ENCODE measurements at regions not wholly inside any gene's neighbourhood (a gene's known extent, or its start where the extent isn't known, plus 50 kb on each side); places are given as distances from the start of the nearest gene placed in this dataset.

- Histone ChIP-seq H4K20me1 (ENCODE audit: insufficient read depth, low read length) (no peaks in the 10 kb centered on the region), H3K4me3 (ENCODE audit: low read length) (no peak overlapping the region), H3K27me3 (ENCODE audit: low read depth, low read length) (no peaks in the 10 kb centered on the region), H3K4me1 (ENCODE audit: low read length) (no peaks in the 10 kb centered on the region), H3K79me2 (ENCODE audit: low read length) (no peaks in the 10 kb centered on the region), H3K27ac (ENCODE audit: low read length) (no peak overlapping the region), H3K4me2 (ENCODE audit: low read length) (no peak overlapping the region), H3K9ac (ENCODE audit: low read length) (no peak overlapping the region), H3K36me3 (replicated peaks; ENCODE audit: low read depth, low read length) (no peaks in the 10 kb centered on the region), H2AFZ (ENCODE audit: low read depth, low read length) (no peak overlapping the region), H3K9me3 (ENCODE audit: insufficient read depth, low read length) (no peaks in the 10 kb centered on the region)
- TF ChIP-seq EZH2phosphoT487 (IDR thresholded peaks at IDR 0.05; ENCODE audit: low read depth), result no peak
- TF ChIP-seq, protein P1, sequence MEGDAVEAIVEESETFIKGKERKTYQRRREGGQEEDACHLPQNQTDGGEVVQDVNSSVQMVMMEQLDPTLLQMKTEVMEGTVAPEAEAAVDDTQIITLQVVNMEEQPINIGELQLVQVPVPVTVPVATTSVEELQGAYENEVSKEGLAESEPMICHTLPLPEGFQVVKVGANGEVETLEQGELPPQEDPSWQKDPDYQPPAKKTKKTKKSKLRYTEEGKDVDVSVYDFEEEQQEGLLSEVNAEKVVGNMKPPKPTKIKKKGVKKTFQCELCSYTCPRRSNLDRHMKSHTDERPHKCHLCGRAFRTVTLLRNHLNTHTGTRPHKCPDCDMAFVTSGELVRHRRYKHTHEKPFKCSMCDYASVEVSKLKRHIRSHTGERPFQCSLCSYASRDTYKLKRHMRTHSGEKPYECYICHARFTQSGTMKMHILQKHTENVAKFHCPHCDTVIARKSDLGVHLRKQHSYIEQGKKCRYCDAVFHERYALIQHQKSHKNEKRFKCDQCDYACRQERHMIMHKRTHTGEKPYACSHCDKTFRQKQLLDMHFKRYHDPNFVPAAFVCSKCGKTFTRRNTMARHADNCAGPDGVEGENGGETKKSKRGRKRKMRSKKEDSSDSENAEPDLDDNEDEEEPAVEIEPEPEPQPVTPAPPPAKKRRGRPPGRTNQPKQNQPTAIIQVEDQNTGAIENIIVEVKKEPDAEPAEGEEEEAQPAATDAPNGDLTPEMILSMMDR (IDR thresholded peaks at IDR 0.05; ENCODE audit: low read depth, low read length), result no peak
These were observed 620.7 kb upstream of the ARRDC3 start for GRCh38 chr5:92003806-92004205.

DNA sequence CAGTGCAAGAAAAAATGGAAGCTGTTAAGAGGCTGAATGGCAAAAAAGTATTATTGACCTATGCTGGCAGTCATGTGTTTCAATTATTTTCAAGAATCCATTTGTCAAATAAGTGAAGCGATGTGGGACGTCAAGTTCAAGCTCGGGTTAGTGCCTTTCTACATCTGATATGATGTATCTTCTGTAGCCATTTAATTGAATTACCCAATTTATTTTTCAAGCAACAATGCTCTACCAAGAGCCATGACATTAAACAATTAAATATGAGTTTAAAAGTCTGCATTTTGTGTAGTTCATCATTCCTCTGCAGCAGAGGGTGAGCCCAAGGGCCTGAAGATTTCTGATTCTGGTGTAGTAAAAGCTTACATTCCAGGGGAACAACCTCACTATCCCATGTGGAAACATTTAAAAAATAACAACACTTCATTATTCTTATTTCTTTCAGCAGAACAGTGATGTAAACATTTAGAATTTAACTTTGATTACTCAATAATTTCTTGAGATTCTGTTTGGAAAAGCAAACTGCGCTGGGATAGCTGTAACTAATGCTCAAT is 619.7 kb upstream of the ARRDC3 start:
- Histone ChIP-seq H3K36me3 (replicated peaks; ENCODE audit: low read depth, low read length) (no peaks in the 10 kb centered on the region), H4K20me1 (ENCODE audit: insufficient read depth, low read length) (no peaks in the 10 kb centered on the region), H3K9me3 (ENCODE audit: insufficient read depth, low read length) (no peaks in the 10 kb centered on the region), H3K79me2 (ENCODE audit: low read length) (no peaks in the 10 kb centered on the region), H3K27ac (ENCODE audit: low read length) (no peak overlapping the region), H3K27me3 (ENCODE audit: low read depth, low read length) (no peaks in the 10 kb centered on the region), H3K4me1 (ENCODE audit: low read length) (no peaks in the 10 kb centered on the region), H3K4me3 (ENCODE audit: low read length) (no peak overlapping the region), H3K4me2 (ENCODE audit: low read length) (no peak overlapping the region), H2AFZ (ENCODE audit: low read depth, low read length) (no peak overlapping the region), H3K9ac (ENCODE audit: low read length) (no peak overlapping the region)
- no peak for TF ChIP-seq EZH2phosphoT487 (IDR thresholded peaks at IDR 0.05; ENCODE audit: low read depth)
- TF ChIP-seq, protein P1 (IDR thresholded peaks at IDR 0.05; ENCODE audit: low read depth, low read length), result no peak

- no peaks in the 10 kb centered on the region for H3K9me3 ChIP-seq (ENCODE audit: insufficient read depth, low read length)
- H3K27ac ChIP-seq (ENCODE audit: low read length), result no peak overlapping the region
- no peaks in the 10 kb centered on the region for H4K20me1 ChIP-seq (ENCODE audit: insufficient read depth, low read length)
- TF ChIP-seq, protein P1 (IDR thresholded peaks at IDR 0.05; ENCODE audit: low read depth, low read length), result no peak
- H3K4me3 ChIP-seq (ENCODE audit: low read length), result no peak overlapping the region
- H2AFZ ChIP-seq (ENCODE audit: low read depth, low read length), result no peak overlapping the region
- H3K79me2 ChIP-seq (ENCODE audit: low read length), result no peaks in the 10 kb centered on the region
- H3K36me3 ChIP-seq (replicated peaks; ENCODE audit: low read depth, low read length), result no peaks in the 10 kb centered on the region
- no peak overlapping the region for H3K9ac ChIP-seq (ENCODE audit: low read length)
- H3K27me3 ChIP-seq (ENCODE audit: low read depth, low read length), result no peaks in the 10 kb centered on the region
- no peak overlapping the region for H3K4me2 ChIP-seq (ENCODE audit: low read length)
- H3K4me1 ChIP-seq (ENCODE audit: low read length), result no peaks in the 10 kb centered on the region
These were observed 615.7 kb upstream of the ARRDC3 start for GRCh38 chr5:91998774-91999173.

DNA sequence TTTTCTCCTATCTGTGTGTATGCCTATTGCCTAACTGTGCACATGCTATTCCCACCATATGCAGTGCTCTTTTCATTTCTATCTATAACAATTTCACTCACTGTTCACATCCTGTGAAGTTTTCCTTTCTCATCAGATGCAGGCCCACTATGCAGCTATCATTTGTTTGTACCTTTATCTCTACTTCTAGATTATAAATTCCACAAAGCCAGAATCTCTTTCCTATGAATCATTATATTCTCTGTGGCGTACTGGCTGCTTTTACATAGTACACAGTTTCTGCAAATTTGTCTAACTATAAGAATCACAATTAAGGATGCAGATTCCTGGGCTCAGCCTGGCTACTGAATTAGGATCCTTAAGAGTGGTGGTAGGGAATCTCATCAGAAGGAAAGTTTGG is 600.8 kb upstream of the ARRDC3 start:
- no peak overlapping the region for H3K27ac ChIP-seq (ENCODE audit: low read length)
- no peaks in the 10 kb centered on the region for H3K36me3 ChIP-seq (replicated peaks; ENCODE audit: low read depth, low read length)
- H3K9me3 ChIP-seq (ENCODE audit: insufficient read depth, low read length), result no peaks in the 10 kb centered on the region
- no peak overlapping the region for H3K9ac ChIP-seq (ENCODE audit: low read length)
- H3K4me1 ChIP-seq (ENCODE audit: low read length), result no peaks in the 10 kb centered on the region
- H4K20me1 ChIP-seq (ENCODE audit: insufficient read depth, low read length), result no peaks in the 10 kb centered on the region
- no peak overlapping the region for H2AFZ ChIP-seq (ENCODE audit: low read depth, low read length)
- H3K4me3 ChIP-seq (ENCODE audit: low read length), result no peak overlapping the region
- TF ChIP-seq, protein P1 (IDR thresholded peaks at IDR 0.05; ENCODE audit: low read depth, low read length), result no peak
- TF ChIP-seq EZH2phosphoT487 (IDR thresholded peaks at IDR 0.05; ENCODE audit: low read depth), result no peak
- H3K4me2 ChIP-seq (ENCODE audit: low read length), result no peak overlapping the region
- no peaks in the 10 kb centered on the region for H3K79me2 ChIP-seq (ENCODE audit: low read length)
- no peaks in the 10 kb centered on the region for H3K27me3 ChIP-seq (ENCODE audit: low read depth, low read length)

Measured in OCI-LY3 (cell line).